Activated T-cell treated with anti-CD3 and anti-CD28 coated beads, Interleukin-2, amount 50 U/mL, for 4 hours (primary cell): ENCODE measurements at regions not wholly inside any gene's neighbourhood (a gene's known extent, or its start where the extent isn't known, plus 50 kb on each side); places are given as distances from the start of the nearest gene placed in this dataset.
"Not testable (repeated sequence)": the region's sequence is repeated elsewhere in the genome, so short reads cannot be mapped to it uniquely, and the experiment has no call there.

Experiments used
- ATAC-seq, 2 donors: fragments of 200-7000 bp; cut with Tn5 transposase; one replicate each; pipeline ENCODE4 v1.10.0; 2021
- DNase-seq: peaks from one replicate; pipeline ENCODE4 v3.0.0-alpha.2; 2020
- H3K27me3 Mint-ChIP-seq: one replicate; pipeline ENCODE4 v1.8.0; 2021; ENCODE audit warnings: low read depth, mixed read lengths
- H3K36me3 Mint-ChIP-seq: one replicate; pipeline ENCODE4 v1.8.0; 2022; ENCODE audit warnings: mixed read lengths; ENCODE audit not compliant: insufficient read depth
- H3K4me1 Mint-ChIP-seq: one replicate; pipeline ENCODE4 v1.8.0; 2021; ENCODE audit warnings: low read depth, mixed read lengths
- H3K4me3 Mint-ChIP-seq: one replicate; pipeline ENCODE4 v1.8.0; 2021; ENCODE audit warnings: mild to moderate bottlenecking, moderate library complexity, mixed read lengths
- H3K9me3 Mint-ChIP-seq: one replicate; pipeline ENCODE4 v1.8.0; 2021; ENCODE audit warnings: mixed read lengths

- no peaks in the 10 kb centered on the region for H3K36me3 Mint-ChIP-seq
- no peaks in the 10 kb centered on the region for H3K9me3 Mint-ChIP-seq
- H3K27me3 Mint-ChIP-seq, result peaks cover 13% of the 10 kb centered on the region
- no peak overlapping the region for H3K4me3 Mint-ChIP-seq
- DNase-seq (no peak), ATAC-seq (no peak)
- H3K4me1 Mint-ChIP-seq, result peaks cover 8% of the 10 kb centered on the region
Measured at GRCh38 chr2:47301277-47301618, 67.9 kb upstream of the EPCAM start.

- Mint-ChIP-seq H3K4me1 (peaks cover 8% of the 10 kb centered on the region), H3K4me3 (no peak overlapping the region), H3K27me3 (peaks cover 12% of the 10 kb centered on the region), H3K9me3 (no peaks in the 10 kb centered on the region), H3K36me3 (no peaks in the 10 kb centered on the region)
- DNase-seq, result no peak
- ATAC-seq, result no peak
Measured at GRCh38 chr2:47300609-47301276, 68.4 kb upstream of the EPCAM start.

GRCh38 chr2:47300081-47300480 lies 69.0 kb upstream of the EPCAM start:
- Mint-ChIP-seq H3K4me1 (peaks cover 8% of the 10 kb centered on the region), H3K36me3 (no peaks in the 10 kb centered on the region), H3K9me3 (no peaks in the 10 kb centered on the region), H3K4me3 (no peak overlapping the region), H3K27me3 (peaks cover 12% of the 10 kb centered on the region)
- ATAC-seq (no peak), DNase-seq (no peak)

- no peaks in the 10 kb centered on the region for H3K9me3 Mint-ChIP-seq
- no peak overlapping the region for H3K4me3 Mint-ChIP-seq
- no peaks in the 10 kb centered on the region for H3K36me3 Mint-ChIP-seq
- H3K27me3 Mint-ChIP-seq, result peaks cover 12% of the 10 kb centered on the region
- H3K4me1 Mint-ChIP-seq, result peaks cover 8% of the 10 kb centered on the region
- ATAC-seq (no peak), DNase-seq (no peak)
Measured at GRCh38 chr2:47299555-47299954, 69.6 kb upstream of the EPCAM start.

- H3K4me3 Mint-ChIP-seq, result no peak overlapping the region
- H3K9me3 Mint-ChIP-seq, result no peaks in the 10 kb centered on the region
- H3K27me3 Mint-ChIP-seq, result peaks cover 11% of the 10 kb centered on the region
- DNase-seq (no peak), ATAC-seq (no peak)
- no peaks in the 10 kb centered on the region for H3K36me3 Mint-ChIP-seq
- H3K4me1 Mint-ChIP-seq, result peaks cover 8% of the 10 kb centered on the region
Measured at GRCh38 chr2:47298771-47299170, 70.3 kb upstream of the EPCAM start.

- DNase-seq, result no peak
- H3K36me3 Mint-ChIP-seq, result no peaks in the 10 kb centered on the region
- H3K4me1 Mint-ChIP-seq, result peaks cover 8% of the 10 kb centered on the region
- ATAC-seq, result no peak
- no peak overlapping the region for H3K4me3 Mint-ChIP-seq
- H3K9me3 Mint-ChIP-seq, result no peaks in the 10 kb centered on the region
- H3K27me3 Mint-ChIP-seq, result peaks cover 8% of the 10 kb centered on the region
Measured at GRCh38 chr2:47297767-47298425, 71.2 kb upstream of the EPCAM start.

GRCh38 chr2:47295981-47296635 lies 73.0 kb upstream of the EPCAM start:
- H3K36me3 Mint-ChIP-seq, result no peaks in the 10 kb centered on the region

GRCh38 chr2:47295131-47295980 lies 73.8 kb upstream of the EPCAM start:
- no peaks in the 10 kb centered on the region for H3K9me3 Mint-ChIP-seq
- ATAC-seq (no peak), DNase-seq (no peak)
- H3K27me3 Mint-ChIP-seq, result no peaks in the 10 kb centered on the region
- no peak overlapping the region for H3K4me3 Mint-ChIP-seq
- H3K36me3 Mint-ChIP-seq, result no peaks in the 10 kb centered on the region
- peaks cover under 1% of the 10 kb centered on the region for H3K4me1 Mint-ChIP-seq

More at GRCh38 chr2:47295981-47296635, 73.0 kb upstream of the EPCAM start:
- H3K9me3 Mint-ChIP-seq, result no peaks in the 10 kb centered on the region
- no peak overlapping the region for H3K4me3 Mint-ChIP-seq
- no peaks in the 10 kb centered on the region for H3K27me3 Mint-ChIP-seq
- ATAC-seq (no peak), DNase-seq (no peak)
- peaks cover 8% of the 10 kb centered on the region for H3K4me1 Mint-ChIP-seq

GRCh38 chr2:47293976-47294375 lies 75.1 kb upstream of the EPCAM start:
- H3K4me3 Mint-ChIP-seq, result no peak overlapping the region
- H3K27me3 Mint-ChIP-seq, result no peaks in the 10 kb centered on the region
- no peaks in the 10 kb centered on the region for H3K4me1 Mint-ChIP-seq
- ATAC-seq (no peak), DNase-seq (no peak)
- H3K36me3 Mint-ChIP-seq, result no peaks in the 10 kb centered on the region
- no peaks in the 10 kb centered on the region for H3K9me3 Mint-ChIP-seq

GRCh38 chr2:47288864-47289263 lies 80.2 kb upstream of the EPCAM start:
- Mint-ChIP-seq H3K9me3 (no peaks in the 10 kb centered on the region), H3K27me3 (peaks cover 5% of the 10 kb centered on the region), H3K4me1 (no peaks in the 10 kb centered on the region), H3K4me3 (no peak overlapping the region), H3K36me3 (no peaks in the 10 kb centered on the region)
- ATAC-seq (no peak), DNase-seq (no peak)

- Mint-ChIP-seq H3K36me3 (no peaks in the 10 kb centered on the region), H3K27me3 (peaks cover 2% of the 10 kb centered on the region), H3K9me3 (no peaks in the 10 kb centered on the region), H3K4me1 (no peaks in the 10 kb centered on the region), H3K4me3 (no peak overlapping the region)
- no peak for ATAC-seq
- DNase-seq, result no peak
Measured at GRCh38 chr2:47283659-47284058, 85.5 kb upstream of the EPCAM start.

GRCh38 chr2:47282621-47283272 lies 86.4 kb upstream of the EPCAM start:
- Mint-ChIP-seq H3K36me3 (no peaks in the 10 kb centered on the region), H3K4me1 (no peaks in the 10 kb centered on the region), H3K9me3 (no peaks in the 10 kb centered on the region), H3K27me3 (peaks cover 1% of the 10 kb centered on the region), H3K4me3 (no peak overlapping the region)
- DNase-seq (no peak), ATAC-seq (no peak)

- H3K27me3 Mint-ChIP-seq, ATAC-seq, H3K9me3 Mint-ChIP-seq, H3K4me3 Mint-ChIP-seq, H3K4me1 Mint-ChIP-seq, H3K36me3 Mint-ChIP-seq, DNase-seq: not testable (repeated sequence)
Measured at GRCh38 chr2:47279525-47279924, 89.6 kb upstream of the EPCAM start.

GRCh38 chr2:47277987-47278386 lies 91.1 kb upstream of the EPCAM start:
- ATAC-seq (no peak), DNase-seq (no peak)
- no peaks in the 10 kb centered on the region for H3K36me3 Mint-ChIP-seq
- no peaks in the 10 kb centered on the region for H3K4me1 Mint-ChIP-seq
- no peak overlapping the region for H3K4me3 Mint-ChIP-seq
- no peaks in the 10 kb centered on the region for H3K9me3 Mint-ChIP-seq
- no peaks in the 10 kb centered on the region for H3K27me3 Mint-ChIP-seq
